ENCODE measurements at regions not wholly inside any gene's neighbourhood (a gene's known extent, or its start where the extent isn't known, plus 50 kb on each side); places are given as distances from the start of the nearest gene placed in this dataset.
"Not testable (repeated sequence)": the region's sequence is repeated elsewhere in the genome, so short reads cannot be mapped to it uniquely, and the experiment has no call there.

DNA sequence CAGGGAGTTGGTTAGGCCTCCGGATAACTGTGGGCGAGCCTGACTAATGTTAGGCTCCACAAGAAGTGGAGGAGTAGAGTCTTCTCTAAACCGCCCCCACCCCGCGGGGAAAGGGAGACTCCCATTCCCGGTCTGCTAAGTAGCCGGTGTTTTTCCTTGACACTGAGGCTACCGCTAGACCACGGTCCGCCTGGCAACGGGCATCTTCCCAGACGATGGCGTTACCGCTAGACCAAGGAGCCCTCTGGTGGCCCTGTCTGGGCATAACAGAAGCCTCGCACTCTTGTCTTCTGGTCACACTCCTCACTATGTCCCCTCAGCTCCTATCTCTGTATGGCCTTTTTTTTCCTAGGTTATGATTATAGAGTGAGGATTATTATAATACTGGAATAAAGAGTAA is 1410.7 kb downstream of the UQCRFS1 start:
- peak; percentile 36; the same call in 1 of the 2 replicates for TF ChIP-seq CTCF (conservative IDR thresholded peaks at IDR 0.05; ENCODE audit: low read depth, low read length)
- TF ChIP-seq EZH2 (IDR thresholded peaks at IDR 0.05; ENCODE audit: borderline replicate concordance, low read depth, low read length, poor library complexity, severe bottlenecking), result not testable (repeated sequence)
